ENCODE measurements at regions not wholly inside any gene's neighbourhood (a gene's known extent, or its start where the extent isn't known, plus 50 kb on each side); places are given as distances from the start of the nearest gene placed in this dataset.

DNA sequence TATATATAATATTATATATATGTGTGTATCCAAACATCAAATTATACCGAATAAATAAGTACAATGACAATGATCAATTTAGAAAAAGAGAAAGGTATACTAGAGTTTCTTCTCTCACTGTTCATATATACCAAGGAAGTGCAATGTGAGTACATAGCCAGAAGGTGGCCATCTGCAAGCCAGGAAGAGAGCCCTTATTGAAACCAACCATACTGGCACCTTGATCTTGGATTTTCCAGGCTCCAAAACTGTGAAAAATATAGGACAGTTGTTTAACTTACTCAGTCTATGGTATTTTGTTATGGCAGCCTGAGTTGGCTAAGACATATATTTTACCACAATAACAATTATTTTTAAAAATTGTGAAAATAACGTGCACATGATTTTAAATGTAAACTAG is 1490.2 kb upstream of the SLC39A10 start:
- no peak for TF ChIP-seq EZH2 (IDR thresholded peaks at IDR 0.05; ENCODE audit: low read depth, low read length, severe bottlenecking)
- TF ChIP-seq GABPA (IDR thresholded peaks at IDR 0.05; ENCODE audit: borderline replicate concordance, insufficient read depth, low read length) = no peak
- no peak for TF ChIP-seq GTF2F1 (IDR thresholded peaks at IDR 0.05; ENCODE audit: borderline replicate concordance, low read depth, low read length)
